ENCODE measurements at regions not wholly inside any gene's neighbourhood (a gene's known extent, or its start where the extent isn't known, plus 50 kb on each side); places are given as distances from the start of the nearest gene placed in this dataset.

- no peak for TF ChIP-seq CTCF (conservative IDR thresholded peaks at IDR 0.05; ENCODE audit: low read depth, low read length)
- DNase-seq (ENCODE audit: low read depth), result no peak
- no peak overlapping the region for H3K4me3 ChIP-seq (ENCODE audit: low read depth, low read length)
Observed at GRCh38 chr16:55242667-55243066, 81.3 kb upstream of the IRX6 start.

- TF ChIP-seq CTCF (conservative IDR thresholded peaks at IDR 0.05; ENCODE audit: low read depth, low read length), result no peak
- DNase-seq (ENCODE audit: low read depth), result no peak
- H3K4me3 ChIP-seq (ENCODE audit: low read depth, low read length), result no peak overlapping the region
Observed at GRCh38 chr16:55248058-55248457, 75.9 kb upstream of the IRX6 start.

GRCh38 chr16:55248494-55248893 is 75.5 kb upstream of the IRX6 start:
- TF ChIP-seq CTCF (conservative IDR thresholded peaks at IDR 0.05; ENCODE audit: low read depth, low read length), result no peak
- DNase-seq (ENCODE audit: low read depth), result no peak
- no peak overlapping the region for H3K4me3 ChIP-seq (ENCODE audit: low read depth, low read length)

GRCh38 chr16:55249361-55249760 is 74.6 kb upstream of the IRX6 start:
- H3K4me3 ChIP-seq (ENCODE audit: low read depth, low read length), result no peak overlapping the region
- no peak for DNase-seq (ENCODE audit: low read depth)
- TF ChIP-seq CTCF (conservative IDR thresholded peaks at IDR 0.05; ENCODE audit: low read depth, low read length), result no peak

GRCh38 chr16:55249936-55250335 is 74.1 kb upstream of the IRX6 start:
- no peak overlapping the region for H3K4me3 ChIP-seq (ENCODE audit: low read depth, low read length)
- no peak for DNase-seq (ENCODE audit: low read depth)
- no peak for TF ChIP-seq CTCF (conservative IDR thresholded peaks at IDR 0.05; ENCODE audit: low read depth, low read length)

- TF ChIP-seq CTCF (conservative IDR thresholded peaks at IDR 0.05; ENCODE audit: low read depth, low read length), result no peak
- no peak overlapping the region for H3K4me3 ChIP-seq (ENCODE audit: low read depth, low read length)
- DNase-seq (ENCODE audit: low read depth), result no peak
Observed at GRCh38 chr16:55250701-55251100, 73.3 kb upstream of the IRX6 start.

- no peak overlapping the region for H3K4me3 ChIP-seq (ENCODE audit: low read depth, low read length)
- DNase-seq (ENCODE audit: low read depth), result no peak
- TF ChIP-seq CTCF (conservative IDR thresholded peaks at IDR 0.05; ENCODE audit: low read depth, low read length), result no peak
Observed at GRCh38 chr16:55251151-55251550, 72.9 kb upstream of the IRX6 start.

Measured in epithelial cell of proximal tubule (primary cell).